Ascending aorta (tissue), 2 donors: ENCODE measurements at regions not wholly inside any gene's neighbourhood (a gene's known extent, or its start where the extent isn't known, plus 50 kb on each side); places are given as distances from the start of the nearest gene placed in this dataset.

ENCODE experiments used
- DNase-seq, 2 donors: peaks; one replicate each; pipeline ENCODE4 v3.0.0-alpha.2; 2019; ENCODE audit warnings: low spot score in 2 of 2
- H3K27ac ChIP-seq, 2 donors: fragments of 200-600 bp; sonication (generic); one replicate each; pipeline ENCODE4 v1.5.1; 2016 to 2017; ENCODE audit warnings: mild to moderate bottlenecking in 1 of 2
- H3K27me3 ChIP-seq: fragments of 200-600 bp; sonication (generic); one replicate; pipeline ENCODE4 v1.5.1; 2017
- H3K36me3 ChIP-seq, 2 donors: fragments of 200-600 bp; sonication (generic); one replicate each; pipeline ENCODE4 v1.5.1; 2016
- H3K4me1 ChIP-seq, 2 donors: fragments of 200-600 bp; sonication (generic); one replicate each; pipeline ENCODE4 v1.5.1; 2016 to 2017; ENCODE audit warnings: mild to moderate bottlenecking in 1 of 2
- H3K4me3 ChIP-seq, 2 donors: fragments of 200-600 bp; sonication (generic); one replicate each; pipeline ENCODE4 v1.5.1; 2016 to 2017; ENCODE audit warnings: mild to moderate bottlenecking in 1 of 2
- H3K9me3 ChIP-seq, 2 donors: fragments of 200-600 bp; sonication (generic); one replicate each; pipeline ENCODE4 v1.5.1; 2016
- intact Hi-C: fragments of 100-400 bp; cut with DNase I; formaldehyde crosslinking; loops from one replicate; pipeline ENCODE4 v1.15.1; 2023
- TF ChIP-seq, protein P1 (sequence below), 3 experiments: fragments of 200-600 bp in 2 of 3; fragments of 450-650 bp in 1 of 3; sonication (generic) in 2 of 3; IDR thresholded peaks; one replicate each; pipeline ENCODE4 v1.5.1; 2016 to 2019; ENCODE audit warnings: antibody characterized with exemption in 3 of 3, mild to moderate bottlenecking in 1 of 3, moderate library complexity in 1 of 3

DNA sequence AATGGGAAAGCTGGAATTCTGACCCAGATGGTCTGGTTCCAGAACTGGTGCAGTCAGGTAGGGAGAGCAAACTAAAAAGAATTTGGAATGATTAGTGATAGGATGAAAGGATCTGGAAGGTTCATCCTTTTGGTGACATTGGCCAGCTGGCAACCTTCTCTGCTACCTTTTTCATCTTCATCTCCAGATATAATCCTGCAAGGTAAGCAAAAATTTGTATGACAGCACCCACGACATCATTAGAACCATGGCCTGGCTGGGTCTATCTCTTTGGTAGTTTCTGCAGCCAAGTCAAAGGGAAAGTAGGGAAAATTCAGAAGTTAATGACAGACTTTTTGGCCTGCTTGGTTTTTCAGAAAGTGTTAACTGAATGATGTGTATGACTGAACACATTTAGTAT is 188.9 kb upstream of the MALRD1 start:
- DNase-seq = no peak
- Histone ChIP-seq H3K27ac (no peak overlapping the region), H3K27me3 (no peaks in the 10 kb centered on the region), H3K9me3 (no peaks in the 10 kb centered on the region), H3K36me3 (no peaks in the 10 kb centered on the region), H3K4me1 (no peaks in the 10 kb centered on the region), H3K4me3 (no peak overlapping the region)
- TF ChIP-seq, protein P1, sequence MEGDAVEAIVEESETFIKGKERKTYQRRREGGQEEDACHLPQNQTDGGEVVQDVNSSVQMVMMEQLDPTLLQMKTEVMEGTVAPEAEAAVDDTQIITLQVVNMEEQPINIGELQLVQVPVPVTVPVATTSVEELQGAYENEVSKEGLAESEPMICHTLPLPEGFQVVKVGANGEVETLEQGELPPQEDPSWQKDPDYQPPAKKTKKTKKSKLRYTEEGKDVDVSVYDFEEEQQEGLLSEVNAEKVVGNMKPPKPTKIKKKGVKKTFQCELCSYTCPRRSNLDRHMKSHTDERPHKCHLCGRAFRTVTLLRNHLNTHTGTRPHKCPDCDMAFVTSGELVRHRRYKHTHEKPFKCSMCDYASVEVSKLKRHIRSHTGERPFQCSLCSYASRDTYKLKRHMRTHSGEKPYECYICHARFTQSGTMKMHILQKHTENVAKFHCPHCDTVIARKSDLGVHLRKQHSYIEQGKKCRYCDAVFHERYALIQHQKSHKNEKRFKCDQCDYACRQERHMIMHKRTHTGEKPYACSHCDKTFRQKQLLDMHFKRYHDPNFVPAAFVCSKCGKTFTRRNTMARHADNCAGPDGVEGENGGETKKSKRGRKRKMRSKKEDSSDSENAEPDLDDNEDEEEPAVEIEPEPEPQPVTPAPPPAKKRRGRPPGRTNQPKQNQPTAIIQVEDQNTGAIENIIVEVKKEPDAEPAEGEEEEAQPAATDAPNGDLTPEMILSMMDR (IDR thresholded peaks at IDR 0.05) = no peak
- intact Hi-C loops = no loop called here

DNA sequence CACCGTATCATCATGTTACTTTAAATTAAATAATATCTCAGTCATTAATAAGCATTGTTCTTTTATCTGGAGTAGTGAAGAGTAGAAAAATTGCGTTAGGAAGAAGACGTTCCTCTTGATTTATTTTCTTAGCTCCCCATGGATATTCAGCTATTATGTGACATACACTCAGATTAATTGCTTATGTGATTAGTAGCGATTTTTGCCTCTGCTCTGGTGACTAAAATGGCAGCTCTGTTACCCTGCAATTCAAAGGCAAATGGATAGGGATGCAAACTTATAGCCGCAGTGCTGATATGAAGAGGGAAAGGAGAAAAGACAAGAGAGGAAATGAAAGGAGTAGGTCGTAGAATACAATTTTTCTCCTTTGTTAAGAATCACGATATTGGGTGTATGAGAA is 188.4 kb upstream of the MALRD1 start:
- TF ChIP-seq, protein P1 (IDR thresholded peaks at IDR 0.05) = no peak
- intact Hi-C loops = no loop called here
- H3K27ac ChIP-seq = no peak overlapping the region
- no peaks in the 10 kb centered on the region for H3K36me3 ChIP-seq
- no peaks in the 10 kb centered on the region for H3K9me3 ChIP-seq
- DNase-seq = no peak
- no peak overlapping the region for H3K4me3 ChIP-seq
- H3K27me3 ChIP-seq = no peaks in the 10 kb centered on the region
- no peaks in the 10 kb centered on the region for H3K4me1 ChIP-seq

DNA sequence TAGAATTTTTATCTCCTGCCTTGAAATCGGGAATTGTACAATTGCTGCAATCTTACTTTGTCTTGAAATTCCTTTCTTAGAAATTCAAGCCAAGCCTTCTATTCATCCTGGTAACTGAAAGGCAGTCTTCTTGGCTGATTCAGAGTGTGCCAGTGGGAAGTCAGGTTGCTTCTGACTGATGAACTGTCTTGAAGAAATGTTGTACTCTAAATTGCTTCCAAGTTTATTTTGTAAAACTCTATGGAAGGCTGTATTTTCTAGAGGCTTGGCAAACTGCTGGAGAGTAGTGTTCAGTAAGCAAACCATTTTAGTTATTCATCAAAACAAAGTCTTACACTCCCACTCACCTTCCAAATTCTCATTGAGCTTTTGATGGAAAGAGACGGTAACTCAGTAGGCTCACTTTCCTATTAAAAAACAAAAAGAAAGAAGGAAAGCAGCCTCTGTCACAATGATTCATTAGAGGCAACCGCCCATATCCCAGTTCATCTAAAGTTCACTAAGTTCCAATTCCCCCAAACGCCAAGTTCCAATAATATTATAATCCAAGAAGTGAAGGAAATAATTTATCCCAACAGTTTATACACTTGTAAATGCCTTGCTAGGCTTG is 187.9 kb upstream of the MALRD1 start:
- H3K27me3 ChIP-seq = no peaks in the 10 kb centered on the region
- H3K36me3 ChIP-seq = no peaks in the 10 kb centered on the region
- intact Hi-C loops = no loop called here
- H3K27ac ChIP-seq = no peak overlapping the region
- no peak for DNase-seq
- TF ChIP-seq, protein P1 (IDR thresholded peaks at IDR 0.05) = no peak
- H3K9me3 ChIP-seq = no peaks in the 10 kb centered on the region
- H3K4me3 ChIP-seq = no peak overlapping the region
- H3K4me1 ChIP-seq = no peaks in the 10 kb centered on the region

DNA sequence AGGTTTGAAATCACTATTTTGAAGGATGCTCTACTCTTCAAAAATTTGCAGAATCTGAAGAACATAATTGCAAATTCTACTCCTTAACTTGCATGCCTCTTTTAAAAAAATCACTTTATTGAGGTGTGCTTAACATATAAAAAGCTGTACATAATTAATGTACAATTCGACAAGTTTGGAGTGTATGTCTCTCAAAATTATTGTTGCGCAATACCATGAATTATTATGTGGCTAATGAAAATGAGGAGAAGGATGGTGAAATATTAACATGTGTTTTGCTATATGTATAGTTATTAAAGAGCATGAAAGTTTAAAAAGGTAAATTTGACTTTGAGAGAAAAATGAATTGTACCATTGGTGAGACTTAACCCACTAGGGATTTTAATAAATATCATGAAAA is 187.2 kb upstream of the MALRD1 start:
- H3K9me3 ChIP-seq = no peaks in the 10 kb centered on the region
- H3K27me3 ChIP-seq = no peaks in the 10 kb centered on the region
- H3K4me3 ChIP-seq = no peak overlapping the region
- no peak for DNase-seq
- intact Hi-C loops = no loop called here
- H3K36me3 ChIP-seq = no peaks in the 10 kb centered on the region
- no peak overlapping the region for H3K27ac ChIP-seq
- TF ChIP-seq, protein P1 (IDR thresholded peaks at IDR 0.05) = no peak
- no peaks in the 10 kb centered on the region for H3K4me1 ChIP-seq

DNA sequence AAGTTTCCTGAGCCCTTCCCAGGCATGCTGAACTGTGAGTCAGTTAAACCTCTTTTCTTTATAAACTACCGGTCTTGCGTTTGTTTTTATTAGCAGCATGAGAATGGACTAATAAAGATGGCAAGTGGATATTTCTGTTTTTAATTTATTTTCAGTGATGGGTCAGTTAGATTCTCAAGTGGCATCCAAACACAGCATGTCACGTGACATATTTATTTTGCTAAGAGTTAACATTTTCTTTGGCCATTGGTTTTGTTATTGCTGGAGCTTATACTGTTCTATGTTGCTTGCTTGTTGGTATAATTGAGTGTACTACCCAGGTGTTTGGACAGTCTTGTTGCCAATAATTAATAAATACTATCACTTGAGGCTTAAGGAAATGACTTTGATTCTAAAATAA is 181.7 kb upstream of the MALRD1 start:
- Histone ChIP-seq H3K27me3 (no peaks in the 10 kb centered on the region), H3K27ac (no peak overlapping the region), H3K9me3 (no peaks in the 10 kb centered on the region), H3K4me3 (no peak overlapping the region), H3K4me1 (no peaks in the 10 kb centered on the region), H3K36me3 (no peaks in the 10 kb centered on the region)
- TF ChIP-seq, protein P1 (IDR thresholded peaks at IDR 0.05) = no peak
- intact Hi-C loops = no loop called here
- DNase-seq = no peak

DNA sequence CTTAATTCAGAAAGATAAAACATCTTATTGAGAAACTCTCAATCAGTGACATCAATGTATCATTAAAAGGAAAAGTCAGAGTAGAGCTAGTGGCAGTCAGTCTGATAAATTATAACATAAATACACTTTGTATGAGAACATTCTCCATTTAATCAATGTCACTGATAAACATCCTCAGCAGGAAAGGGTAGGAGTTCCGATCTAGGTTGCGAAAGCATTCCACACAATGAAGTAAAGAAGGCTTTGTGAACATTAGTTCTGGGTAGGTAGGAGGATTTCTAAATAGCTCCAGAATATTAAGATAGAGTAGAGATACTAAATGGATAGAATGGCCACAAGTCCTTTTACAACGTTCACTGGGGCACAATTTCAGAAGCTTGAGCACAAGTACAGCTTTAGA is 179.7 kb upstream of the MALRD1 start:
- no peaks in the 10 kb centered on the region for H3K36me3 ChIP-seq
- H3K4me3 ChIP-seq = no peak overlapping the region
- H3K27ac ChIP-seq = no peak overlapping the region
- no peaks in the 10 kb centered on the region for H3K9me3 ChIP-seq
- no peaks in the 10 kb centered on the region for H3K27me3 ChIP-seq
- no peaks in the 10 kb centered on the region for H3K4me1 ChIP-seq
- DNase-seq = no peak
- intact Hi-C loops = no loop called here
- TF ChIP-seq, protein P1 (IDR thresholded peaks at IDR 0.05) = no peak
